T-cell (primary cell): ENCODE measurements at regions not wholly inside any gene's neighbourhood (a gene's known extent, or its start where the extent isn't known, plus 50 kb on each side); places are given as distances from the start of the nearest gene placed in this dataset.

ENCODE experiments used
- ATAC-seq, 4 experiments: fragments of 200-7000 bp in 3 of 4; fragments of 150-1000 bp in 1 of 4; cut with Tn5 transposase; replicated peaks in 1 of 4; 1 replicate in 3 of 4; 2 replicates in 1 of 4; pipeline ENCODE4 v1.10.0; 2021; ENCODE audit warnings: moderate library complexity in 3 of 4, mild to moderate bottlenecking in 2 of 4, moderate number of reproducible peaks in 1 of 4
- CTCF ChIA-PET, 2 donors: fragments of 300-600 bp; sonication (Branson Sonifier 250); formaldehyde crosslinking; loops; one replicate each; lab custom pipeline; 2022; ENCODE audit warnings: antibody characterized with exemption in 2 of 2; lab: Charles Lee
- POLR2A ChIA-PET, 2 donors: fragments of 300-600 bp; sonication (Branson Sonifier 250); formaldehyde crosslinking; loops; one replicate each; lab custom pipeline; 2022; ENCODE audit warnings: antibody characterized with exemption in 2 of 2; lab: Charles Lee
- DNase-seq, 35 experiments: peaks; one replicate each; pipeline versions ENCODE4 v3.0.0 to v3.0.0-alpha.2; 2013 to 2023
- H3K27ac ChIP-seq: one replicate; pipeline ENCODE4 v1.5.1; 2013; ENCODE audit warnings: low read length
- H3K27me3 ChIP-seq, 2 experiments: replicated peaks in 1 of 2; 1 replicate in 1 of 2; 2 replicates in 1 of 2; pipeline versions ENCODE4 v1.6.1 to v1.7.0; 2013; ENCODE audit warnings: low read length in 1 of 2, mixed read lengths in 1 of 2; ENCODE audit not compliant: control insufficient read depth in 2 of 2, insufficient read depth in 2 of 2; ENCODE audit errors: extremely low read depth in 1 of 2
- H3K36me3 ChIP-seq, 2 donors: 1 replicate in 1 of 2; 2 replicates in 1 of 2; pipeline versions ENCODE4 v1.6.1 to v1.7.0; 2013; ENCODE audit warnings: low read length in 1 of 2; ENCODE audit not compliant: control insufficient read depth in 2 of 2, insufficient read depth in 1 of 2; ENCODE audit errors: extremely low read depth in 1 of 2
- H3K4me1 ChIP-seq, 2 experiments: 1 replicate in 1 of 2; 2 replicates in 1 of 2; pipeline versions ENCODE4 v1.6.1 to v1.7.0; 2013; ENCODE audit warnings: low read length in 2 of 2, mixed read lengths in 1 of 2; ENCODE audit not compliant: insufficient read depth in 2 of 2, control insufficient read depth in 1 of 2; ENCODE audit errors: extremely low read depth in 1 of 2
- H3K4me3 ChIP-seq, 2 donors: 1 replicate in 1 of 2; 2 replicates in 1 of 2; pipeline versions ENCODE4 v1.5.1 to v1.7.0; 2013; ENCODE audit warnings: mild to moderate bottlenecking in 2 of 2, low read length in 1 of 2, moderate library complexity in 1 of 2; ENCODE audit not compliant: control insufficient read depth in 1 of 2; ENCODE audit errors: extremely low read depth in 1 of 2
- H3K9me3 ChIP-seq: 2 replicates; pipeline ENCODE4 v1.7.0; 2013
- H3K27ac Mint-ChIP-seq, 2 donors: one replicate each; pipeline ENCODE4 v1.8.0; 2020 to 2021; ENCODE audit warnings: mild to moderate bottlenecking in 2 of 2, mixed read lengths in 2 of 2
- H3K27me3 Mint-ChIP-seq, 2 donors: one replicate each; pipeline ENCODE4 v1.8.0; 2021 to 2022; ENCODE audit warnings: mixed read lengths in 2 of 2
- H3K36me3 Mint-ChIP-seq: one replicate; pipeline ENCODE4 v1.8.0; 2021; ENCODE audit warnings: mixed read lengths
- H3K4me1 Mint-ChIP-seq, 3 donors: one replicate each; pipeline ENCODE4 v1.8.0; 2020 to 2022; ENCODE audit warnings: mixed read lengths in 3 of 3, mild to moderate bottlenecking in 1 of 3
- H3K4me3 Mint-ChIP-seq, 3 donors: one replicate each; pipeline ENCODE4 v1.8.0; 2020 to 2022; ENCODE audit warnings: mild to moderate bottlenecking in 3 of 3, mixed read lengths in 3 of 3, moderate library complexity in 3 of 3
- H3K9me3 Mint-ChIP-seq, 3 donors: one replicate each; pipeline ENCODE4 v1.8.0; 2020 to 2022; ENCODE audit warnings: mixed read lengths in 3 of 3
- WGBS: methylation state at CpG from one replicate; pipeline ENCODE4 v1.1.5; 2013; ENCODE audit warnings: missing lambda C conversion rate; ENCODE audit not compliant: insufficient coverage; 5-methylcytosine and 5-hydroxymethylcytosine counted together

- WGBS = 72% methylated on average over 2 of the region's 5 CpGs
- H3K27me3 Mint-ChIP-seq = peaks cover 4 to 9% of the 10 kb centered on the region in 2 donors
Observed at GRCh38 chr4:121277194-121278105, 103.4 kb downstream of the QRFPR start.

GRCh38 chr4:121273191-121273590 is 107.6 kb downstream of the QRFPR start:
- ChIA-PET CTCF (interaction anchor here in 1 of 2 donors (0.8 to 1.0 kb wide), 2 partner anchors 12 to 81 kb away, joined by 3 read pairs; no protein-coding TSS in a partner anchor), POLR2A (interaction anchor here (0.6 to 0.9 kb wide), 3 partner anchors 11 to 1208 kb away, joined by 3 read pairs; no protein-coding TSS in a partner anchor)
- no peak overlapping the region for H3K27ac ChIP-seq
- Mint-ChIP-seq H3K36me3 (no peaks in the 10 kb centered on the region), H3K27me3 (peaks cover 4 to 5% of the 10 kb centered on the region in 2 donors), H3K4me1 (peaks cover 8 to 9% (median 8%) of the 10 kb centered on the region in 3 donors), H3K9me3 (no peaks in the 10 kb centered on the region), H3K27ac (no peak overlapping the region), H3K4me3 (no peak overlapping the region)
- H3K4me3 ChIP-seq = no peak overlapping the region
- H3K9me3 ChIP-seq = no peaks in the 10 kb centered on the region
- 29% methylated on average over 1 of the region's 3 CpGs for WGBS
- DNase-seq (no peak), ATAC-seq (peak in 1 of 4 experiments; percentile 49)
- no peaks in the 10 kb centered on the region for H3K27me3 ChIP-seq
- H3K4me1 ChIP-seq = peaks cover 0 to 2% of the 10 kb centered on the region in 2 experiments
- no peaks in the 10 kb centered on the region for H3K36me3 ChIP-seq

More at GRCh38 chr4:121277194-121278105, 103.4 kb downstream of the QRFPR start:
- peaks cover 7 to 8% (median 7%) of the 10 kb centered on the region in 3 donors for H3K4me1 Mint-ChIP-seq
- no peak overlapping the region for H3K27ac Mint-ChIP-seq
- DNase-seq (no peak), ATAC-seq (no peak)
- Histone ChIP-seq H3K4me1 (peaks cover 0 to 2% of the 10 kb centered on the region in 2 experiments), H3K27me3 (no peaks in the 10 kb centered on the region), H3K27ac (no peak overlapping the region), H3K36me3 (no peaks in the 10 kb centered on the region), H3K4me3 (no peak overlapping the region), H3K9me3 (no peaks in the 10 kb centered on the region)
- ChIA-PET POLR2A (no interaction called here), CTCF (no interaction called here)
- H3K36me3 Mint-ChIP-seq = no peaks in the 10 kb centered on the region
- no peaks in the 10 kb centered on the region for H3K9me3 Mint-ChIP-seq
- no peak overlapping the region for H3K4me3 Mint-ChIP-seq

GRCh38 chr4:121272526-121272925 is 108.3 kb downstream of the QRFPR start:
- H3K27ac Mint-ChIP-seq = no peak overlapping the region
- no peaks in the 10 kb centered on the region for H3K27me3 ChIP-seq
- no CpG with 5 or more reads among the region's 2 CpGs for WGBS
- no peaks in the 10 kb centered on the region for H3K9me3 Mint-ChIP-seq
- H3K36me3 ChIP-seq = no peaks in the 10 kb centered on the region
- peaks cover 8 to 9% (median 8%) of the 10 kb centered on the region in 3 donors for H3K4me1 Mint-ChIP-seq
- DNase-seq (no peak), ATAC-seq (no peak)
- H3K36me3 Mint-ChIP-seq = no peaks in the 10 kb centered on the region
- H3K4me3 ChIP-seq = no peak overlapping the region
- H3K27me3 Mint-ChIP-seq = peaks cover 2% of the 10 kb centered on the region in 2 donors
- no peak overlapping the region for H3K4me3 Mint-ChIP-seq
- H3K9me3 ChIP-seq = no peaks in the 10 kb centered on the region
- POLR2A ChIA-PET = interaction anchor here in 1 of 2 donors (0.9 kb wide), 1 partner anchor 12 kb away, joined by 3 read pairs; no protein-coding TSS in a partner anchor
- no peak overlapping the region for H3K27ac ChIP-seq
- CTCF ChIA-PET = interaction anchor here in 1 of 2 donors (0.8 to 1.4 kb wide), 4 partner anchors 11 to 80 kb away, joined by 3 to 6 read pairs (median 3); no protein-coding TSS in a partner anchor
- H3K4me1 ChIP-seq = peaks cover 0 to 2% of the 10 kb centered on the region in 2 experiments

DNA sequence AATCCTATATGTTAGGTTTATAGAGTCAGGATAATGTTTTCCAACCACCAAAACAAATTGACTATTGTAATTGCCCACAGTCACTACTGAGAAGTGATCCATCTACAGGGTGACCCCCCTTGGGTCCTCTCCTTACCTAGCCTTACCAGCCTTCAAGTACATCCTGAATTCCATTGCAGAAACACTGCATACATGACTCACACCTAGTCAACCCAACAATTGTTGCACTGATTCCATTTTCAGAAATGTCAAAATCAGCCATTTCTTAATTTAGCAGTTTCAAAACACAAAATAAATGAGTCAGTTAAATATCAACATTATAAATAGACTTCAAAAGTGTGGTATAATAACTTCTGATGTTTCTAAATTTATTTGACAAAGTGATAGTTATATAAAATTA is 106.3 kb upstream of the TNIP3 start:
- Histone ChIP-seq H3K4me1 (peaks cover 0 to 2% of the 10 kb centered on the region in 2 experiments), H3K36me3 (no peaks in the 10 kb centered on the region), H3K27ac (no peak overlapping the region), H3K9me3 (no peaks in the 10 kb centered on the region), H3K27me3 (no peaks in the 10 kb centered on the region), H3K4me3 (no peak overlapping the region)
- no peak overlapping the region for H3K27ac Mint-ChIP-seq
- H3K9me3 Mint-ChIP-seq = no peaks in the 10 kb centered on the region
- H3K4me3 Mint-ChIP-seq = no peak overlapping the region
- H3K4me1 Mint-ChIP-seq = peaks cover 10 to 12% (median 12%) of the 10 kb centered on the region in 3 donors
- no peaks in the 10 kb centered on the region for H3K36me3 Mint-ChIP-seq
- ChIA-PET CTCF (interaction anchor here in 1 of 2 donors (0.9 kb wide), 1 partner anchor 10 kb away, joined by 3 read pairs; no protein-coding TSS in a partner anchor), POLR2A (no interaction called here)
- ATAC-seq (no peak), DNase-seq (no peak)
- peaks cover 0 to 2% of the 10 kb centered on the region in 2 donors for H3K27me3 Mint-ChIP-seq

- Histone ChIP-seq H3K9me3 (no peaks in the 10 kb centered on the region), H3K4me1 (peaks cover 0 to 2% of the 10 kb centered on the region in 2 experiments), H3K36me3 (no peaks in the 10 kb centered on the region), H3K27me3 (no peaks in the 10 kb centered on the region), H3K4me3 (no peak overlapping the region), H3K27ac (no peak overlapping the region)
- CTCF ChIA-PET = no interaction called here
- Mint-ChIP-seq H3K9me3 (no peaks in the 10 kb centered on the region), H3K27me3 (no peaks in the 10 kb centered on the region), H3K4me1 (peaks cover 10 to 12% (median 12%) of the 10 kb centered on the region in 3 donors), H3K4me3 (no peak overlapping the region), H3K27ac (no peak overlapping the region), H3K36me3 (no peaks in the 10 kb centered on the region)
- POLR2A ChIA-PET = no interaction called here
- no CpG with 5 or more reads among the region's 1 CpG for WGBS
- DNase-seq (no peak), ATAC-seq (no peak)
Observed at GRCh38 chr4:121269001-121269400, 104.9 kb upstream of the TNIP3 start.

GRCh38 chr4:121266982-121267381 is 102.9 kb upstream of the TNIP3 start:
- H3K27ac ChIP-seq = no peak overlapping the region
- H3K4me3 Mint-ChIP-seq = no peak overlapping the region

More at GRCh38 chr4:121266982-121267381, 102.9 kb upstream of the TNIP3 start:
- H3K36me3 ChIP-seq = no peaks in the 10 kb centered on the region
- peaks cover 2 to 4% (median 4%) of the 10 kb centered on the region in 3 donors for H3K4me1 Mint-ChIP-seq
- ChIA-PET POLR2A (no interaction called here), CTCF (no interaction called here)
- no peaks in the 10 kb centered on the region for H3K9me3 ChIP-seq
- H3K27me3 Mint-ChIP-seq = no peaks in the 10 kb centered on the region
- H3K4me3 ChIP-seq = no peak overlapping the region
- H3K36me3 Mint-ChIP-seq = no peaks in the 10 kb centered on the region
- no peaks in the 10 kb centered on the region for H3K27me3 ChIP-seq
- no CpG with 5 or more reads among the region's 3 CpGs for WGBS
- no peak for DNase-seq
- H3K9me3 Mint-ChIP-seq = no peaks in the 10 kb centered on the region
- ATAC-seq = no peak
- no peak overlapping the region for H3K27ac Mint-ChIP-seq
- H3K4me1 ChIP-seq = no peaks in the 10 kb centered on the region
